Ureter (tissue), 1 donor: ENCODE measurements at regions not wholly inside any gene's neighbourhood (a gene's known extent, or its start where the extent isn't known, plus 50 kb on each side); places are given as distances from the start of the nearest gene placed in this dataset.
"Not testable (repeated sequence)": the region's sequence is repeated elsewhere in the genome, so short reads cannot be mapped to it uniquely, and the experiment has no call there.

ENCODE experiments used
- DNase-seq: peaks from one replicate; pipeline ENCODE4 v3.0.0-alpha.2; 2020; ENCODE audit warnings: low spot score
- donor health status: DM: yes; HTN: yes; CAD: no.

- no peak for DNase-seq
Observed at GRCh38 chr2:125596612-125597011, 1059.3 kb upstream of the GYPC start.

GRCh38 chr2:125615438-125615837 is 1040.5 kb upstream of the GYPC start:
- no peak for DNase-seq

- DNase-seq: no peak
Observed at GRCh38 chr2:125630377-125630776, 1025.6 kb upstream of the GYPC start.

GRCh38 chr2:125634662-125635061 is 1021.3 kb upstream of the GYPC start:
- DNase-seq: no peak

- no peak for DNase-seq
Observed at GRCh38 chr2:125638345-125638744, 1017.6 kb upstream of the GYPC start.

- no peak for DNase-seq
Observed at GRCh38 chr2:125642032-125642431, 1013.9 kb upstream of the GYPC start.

- DNase-seq: no peak
Observed at GRCh38 chr2:125643128-125643527, 1012.8 kb upstream of the GYPC start.

GRCh38 chr2:125643585-125643984 is 1012.4 kb upstream of the GYPC start:
- DNase-seq: no peak

- DNase-seq: no peak
Observed at GRCh38 chr2:125644257-125644656, 1011.7 kb upstream of the GYPC start.

- DNase-seq: no peak
Observed at GRCh38 chr2:125652280-125652679, 1003.7 kb upstream of the GYPC start.

GRCh38 chr2:125654226-125654625 is 1001.7 kb upstream of the GYPC start:
- DNase-seq: no peak

- DNase-seq: no peak
Observed at GRCh38 chr2:125656190-125656589, 999.8 kb upstream of the GYPC start.

GRCh38 chr2:125658583-125658982 is 997.4 kb upstream of the GYPC start:
- no peak for DNase-seq

GRCh38 chr2:125660369-125660768 is 995.6 kb upstream of the GYPC start:
- DNase-seq: not testable (repeated sequence)

GRCh38 chr2:125667630-125668029 is 988.3 kb upstream of the GYPC start:
- DNase-seq: no peak

- DNase-seq: no peak
Observed at GRCh38 chr2:125679903-125680302, 976.1 kb upstream of the GYPC start.

- DNase-seq: no peak
Observed at GRCh38 chr2:125680809-125681208, 975.1 kb upstream of the GYPC start.

- DNase-seq: no peak
Observed at GRCh38 chr2:125681576-125681975, 974.4 kb upstream of the GYPC start.

- DNase-seq: no peak
Observed at GRCh38 chr2:125681976-125682805, 973.8 kb upstream of the GYPC start.

- DNase-seq: no peak
Observed at GRCh38 chr2:125684256-125684655, 971.7 kb upstream of the GYPC start.

GRCh38 chr2:125684932-125685331 is 971.0 kb upstream of the GYPC start:
- no peak for DNase-seq

GRCh38 chr2:125696560-125696959 is 959.4 kb upstream of the GYPC start:
- no peak for DNase-seq

GRCh38 chr2:125698280-125698679 is 957.7 kb upstream of the GYPC start:
- DNase-seq: no peak

GRCh38 chr2:125701070-125701469 is 954.9 kb upstream of the GYPC start:
- DNase-seq: no peak
